AG08396 (cell line): ENCODE measurements at regions not wholly inside any gene's neighbourhood (a gene's known extent, or its start where the extent isn't known, plus 50 kb on each side); places are given as distances from the start of the nearest gene placed in this dataset.

Source experiments
- DNase-seq: peaks from one replicate; pipeline ENCODE4 v3.0.0; 2012; ENCODE audit warnings: low spot score, mixed read lengths

- no peak for DNase-seq
These were observed 229.1 kb upstream of the APCDD1 start for GRCh38 chr18:10225300-10225699.

GRCh38 chr18:10226971-10227370 is 227.5 kb upstream of the APCDD1 start:
- DNase-seq, result no peak

DNA sequence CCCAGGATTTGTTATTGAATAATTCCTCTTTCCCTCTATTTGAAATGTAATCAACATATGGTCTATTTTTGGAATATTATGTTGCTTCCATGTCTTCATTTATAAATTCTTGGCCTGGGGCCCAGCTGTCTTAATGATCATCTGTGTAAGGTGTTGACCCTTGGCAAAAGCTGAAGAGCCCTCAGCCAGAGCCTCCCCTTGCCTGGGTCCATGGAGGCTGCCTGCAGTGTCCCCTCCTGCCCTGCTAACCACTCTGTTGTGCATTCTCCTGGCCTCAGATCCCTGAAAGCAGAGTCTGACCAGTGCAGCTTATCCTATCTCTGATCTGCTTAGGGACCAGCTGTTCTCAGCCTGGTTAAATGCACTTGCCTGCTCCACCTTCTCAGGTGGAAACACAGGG is 226.1 kb upstream of the APCDD1 start:
- no peak for DNase-seq

GRCh38 chr18:10229458-10229857 is 225.0 kb upstream of the APCDD1 start:
- no peak for DNase-seq

DNA sequence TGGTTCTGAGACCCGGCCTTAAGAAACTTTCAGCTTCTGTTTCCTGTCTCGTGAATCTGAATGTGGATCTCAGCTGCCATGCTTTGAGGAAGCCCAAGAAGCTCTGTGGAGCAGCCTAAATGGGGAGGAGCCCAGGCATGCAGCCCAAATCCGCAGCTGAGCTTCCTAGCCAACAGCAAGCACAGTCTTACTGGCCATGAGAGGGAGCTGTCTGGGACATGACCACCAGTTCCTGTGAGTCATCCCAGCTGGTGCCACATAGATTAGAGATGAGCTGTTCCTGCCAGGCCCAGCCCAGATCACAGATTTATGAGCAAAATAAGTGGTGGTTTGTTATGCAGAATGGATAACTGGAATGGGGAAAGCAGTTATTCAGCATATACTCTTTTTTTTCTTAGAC is 224.4 kb upstream of the APCDD1 start:
- DNase-seq, result peak; percentile 62

DNA sequence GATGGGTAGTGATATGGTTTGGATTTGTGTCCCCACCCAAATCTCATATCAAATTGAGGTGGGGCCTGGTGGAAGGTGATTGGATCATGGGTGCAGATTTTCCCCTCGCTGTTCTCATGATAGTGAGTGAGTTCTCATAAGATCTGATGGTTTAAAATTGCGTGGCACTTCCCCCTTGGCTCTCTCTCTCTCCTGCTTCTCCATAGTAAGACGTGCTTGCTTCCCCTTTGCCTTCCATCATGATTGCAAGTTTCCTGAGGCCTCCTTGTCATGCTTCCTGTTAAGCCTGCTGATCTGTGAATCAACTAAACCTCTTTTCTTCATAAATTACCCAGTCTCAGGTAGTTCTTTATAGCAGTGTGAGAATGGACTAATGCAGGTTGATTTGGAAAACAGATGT is 223.2 kb upstream of the APCDD1 start:
- no peak for DNase-seq

DNA sequence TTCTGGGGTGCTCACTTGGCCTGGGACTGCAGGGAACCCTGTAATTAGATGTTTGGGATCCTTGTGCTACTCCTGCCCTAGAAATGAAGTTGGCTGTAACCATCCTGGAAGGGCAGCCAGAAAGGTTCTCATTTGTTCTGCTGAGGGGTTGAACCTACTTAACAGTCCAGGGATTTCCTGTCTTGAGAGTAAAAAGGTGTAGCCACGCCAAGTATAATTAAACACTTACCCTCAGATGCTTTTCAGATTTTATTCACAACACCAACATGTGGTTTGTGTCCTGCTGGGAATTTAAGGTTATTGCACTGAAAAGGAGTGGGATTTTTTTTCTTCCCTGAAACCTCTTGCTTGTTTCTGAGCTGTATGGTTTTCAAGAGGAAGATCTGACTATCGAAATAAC is 222.4 kb upstream of the APCDD1 start:
- DNase-seq, result no peak

GRCh38 chr18:10233082-10233875 is 221.2 kb upstream of the APCDD1 start:
- DNase-seq, result no peak

DNA sequence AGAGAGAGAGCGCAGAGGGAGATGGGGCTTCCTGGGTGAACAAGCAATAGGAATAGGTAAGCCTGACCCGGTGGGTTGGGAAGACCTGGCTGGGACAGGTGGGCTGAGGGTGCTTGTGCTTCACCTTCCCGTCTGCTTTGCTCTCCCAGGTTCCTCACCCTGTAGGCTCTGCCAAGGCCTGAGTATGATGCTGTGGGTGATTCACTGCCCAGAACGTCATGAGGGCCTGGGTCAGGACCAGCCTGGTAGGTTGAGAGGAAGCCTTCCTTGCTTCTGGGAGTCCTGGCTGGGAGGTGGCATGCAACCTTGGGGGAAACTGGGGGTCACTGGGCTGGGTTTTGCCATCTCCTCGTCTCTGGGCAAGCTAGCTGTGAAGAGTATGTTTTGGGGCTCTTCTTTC is 220.2 kb upstream of the APCDD1 start:
- no peak for DNase-seq

GRCh38 chr18:10234912-10235660 is 219.3 kb upstream of the APCDD1 start:
- DNase-seq, result peak; percentile 61

- no peak for DNase-seq
These were observed 218.8 kb upstream of the APCDD1 start for GRCh38 chr18:10235661-10235952.

- peak; percentile 18 for DNase-seq
These were observed 215.3 kb upstream of the APCDD1 start for GRCh38 chr18:10239103-10239502.

- DNase-seq, result no peak
These were observed 214.3 kb upstream of the APCDD1 start for GRCh38 chr18:10239991-10240634.

DNA sequence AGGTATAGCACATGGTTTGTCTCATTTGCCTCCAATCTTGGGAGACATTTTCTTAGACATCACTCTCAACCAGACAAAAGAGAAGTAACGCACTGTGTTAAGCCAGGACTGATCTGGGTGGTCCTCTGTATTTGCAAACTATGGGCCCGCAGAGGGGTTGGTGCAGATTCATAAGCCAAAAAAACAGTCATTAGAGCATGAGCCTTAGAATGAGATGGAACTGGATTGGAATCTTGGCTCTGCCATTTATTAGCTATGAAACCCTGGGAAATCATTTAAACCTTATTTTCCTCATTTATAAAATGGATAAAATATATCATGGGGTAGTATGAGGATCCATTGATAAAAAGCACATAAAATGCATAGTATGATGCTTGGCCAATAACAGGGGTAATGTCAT is 213.5 kb upstream of the APCDD1 start:
- DNase-seq, result no peak

DNA sequence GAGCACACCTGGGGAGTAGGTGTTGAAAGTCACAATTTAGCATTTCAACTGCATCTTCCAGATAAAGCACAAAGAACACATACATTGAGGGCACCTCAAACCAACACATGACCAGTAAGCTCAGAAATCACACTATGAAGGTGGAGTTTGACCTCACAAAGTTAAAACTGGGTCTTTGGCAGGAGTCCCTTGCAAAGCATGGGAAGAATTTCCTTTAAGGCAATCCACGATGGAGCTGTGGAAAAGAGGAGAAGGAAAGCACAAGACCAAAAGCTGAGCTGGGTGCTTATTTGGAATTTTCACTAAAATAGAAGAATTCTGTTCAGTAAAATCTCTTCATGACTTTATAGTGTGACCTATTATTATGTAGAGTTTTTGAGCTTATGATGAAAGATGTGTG is 212.9 kb upstream of the APCDD1 start:
- DNase-seq, result no peak

DNA sequence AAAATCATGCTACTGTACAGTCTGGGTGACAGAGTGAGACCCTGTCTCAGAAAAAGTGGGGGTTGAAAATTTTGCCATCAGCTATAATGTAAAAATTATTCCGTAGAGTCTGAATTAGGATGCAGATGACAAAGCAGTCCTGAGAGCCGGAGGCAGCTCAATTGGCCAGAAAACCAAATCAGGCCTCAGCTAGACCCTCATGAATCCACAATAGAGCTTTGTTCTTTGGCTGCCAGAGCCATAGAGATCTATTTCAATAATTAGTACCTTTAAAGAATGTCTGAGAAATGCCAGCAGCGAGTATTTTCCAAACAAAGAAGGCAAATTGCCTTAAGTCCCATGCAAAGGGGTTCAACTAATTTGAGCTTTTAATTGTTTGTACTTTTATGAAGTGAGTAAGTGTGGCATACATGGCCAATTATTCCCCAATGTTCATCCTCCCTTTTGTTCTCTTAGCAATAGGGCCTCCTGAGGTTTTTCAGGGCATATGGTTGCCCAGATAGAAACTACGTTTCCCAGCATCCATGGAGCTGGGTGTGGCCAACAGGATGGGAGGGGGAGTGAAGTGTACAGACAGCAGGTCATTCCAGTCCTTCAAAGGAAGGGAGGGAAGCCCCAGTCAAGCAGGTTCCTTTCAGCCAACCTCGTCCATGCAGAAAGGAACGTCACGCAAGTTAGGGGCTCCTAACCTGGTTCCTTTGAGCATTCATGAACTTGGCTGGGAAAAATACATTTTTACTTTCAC is 211.3 kb upstream of the APCDD1 start:
- DNase-seq, result no peak

- DNase-seq, result no peak
These were observed 210.1 kb upstream of the APCDD1 start for GRCh38 chr18:10244341-10244740.

GRCh38 chr18:10245031-10245845 is 209.2 kb upstream of the APCDD1 start:
- DNase-seq, result no peak

GRCh38 chr18:10245846-10246175 is 208.6 kb upstream of the APCDD1 start:
- DNase-seq, result no peak

DNA sequence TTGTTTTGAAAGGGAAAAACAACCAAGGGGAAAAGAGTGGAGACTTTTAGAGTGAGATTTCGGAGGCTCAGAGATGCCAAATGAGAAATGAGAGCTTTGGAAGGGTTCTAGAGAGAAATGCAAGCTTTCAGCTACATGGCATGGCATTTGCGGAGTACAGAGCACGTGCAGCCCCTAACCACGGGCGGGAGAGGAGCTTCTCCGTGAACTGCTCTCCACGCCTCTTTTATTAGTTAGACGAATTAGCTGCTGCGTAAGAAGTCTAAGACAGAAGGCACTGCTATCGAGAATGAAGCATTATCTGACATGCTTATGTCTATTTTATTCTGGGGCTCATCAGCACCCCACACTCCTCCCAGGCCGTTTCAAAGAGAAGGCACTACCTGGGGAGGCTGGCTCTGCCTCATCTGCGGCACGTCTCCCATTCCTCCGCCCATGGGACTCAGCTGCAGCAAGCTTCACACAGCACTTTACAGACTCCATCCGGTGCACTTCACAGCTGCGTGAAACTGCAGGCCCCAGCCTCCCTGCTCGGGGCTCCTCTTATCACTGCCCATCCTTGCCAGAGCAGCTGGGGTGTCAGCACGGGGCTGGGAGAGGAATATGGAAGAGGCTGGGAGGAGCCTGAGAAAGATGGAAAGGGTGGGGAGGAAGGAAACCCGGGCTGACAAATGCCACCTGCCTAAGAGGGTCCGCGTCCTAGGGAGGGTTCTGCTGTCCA is 207.3 kb upstream of the APCDD1 start:
- no peak for DNase-seq

- DNase-seq, result no peak
These were observed 206.7 kb upstream of the APCDD1 start for GRCh38 chr18:10247742-10248082.
